B cell (primary cell): ENCODE measurements at regions not wholly inside any gene's neighbourhood (a gene's known extent, or its start where the extent isn't known, plus 50 kb on each side); places are given as distances from the start of the nearest gene placed in this dataset.

Experiments
- ATAC-seq: fragments of 200-7000 bp; cut with Tn5 transposase; one replicate; pipeline ENCODE4 v1.10.0; 2021; ENCODE audit warnings: low read depth, mild to moderate bottlenecking, moderate number of reproducible peaks, moderate library complexity
- CTCF ChIA-PET: fragments of 350-600 bp; sonication (Branson Sonifier 250); formaldehyde crosslinking; loops from one replicate; lab custom pipeline; 2021; ENCODE audit warnings: antibody characterized with exemption, inconsistent platforms; lab: Charles Lee
- POLR2A ChIA-PET: fragments of 350-600 bp; sonication (Branson Sonifier 250); formaldehyde crosslinking; loops from one replicate; lab custom pipeline; 2021; ENCODE audit warnings: antibody characterized with exemption; lab: Charles Lee
- DNase-seq: peaks from one replicate; pipeline ENCODE4 v3.0.0; 2013
- H2AFZ ChIP-seq: 2 replicates; pipeline ENCODE4 v1.6.1; 2012; ENCODE audit warnings: mild to moderate bottlenecking, low read depth, low read length; ENCODE audit not compliant: insufficient read depth, poor library complexity, severe bottlenecking
- H3K27ac ChIP-seq, 2 donors: 1 replicate in 1 of 2; 2 replicates in 1 of 2; pipeline ENCODE4 v1.5.1; 2012 to 2013; ENCODE audit warnings: low read length in 2 of 2, mild to moderate bottlenecking in 2 of 2, moderate library complexity in 1 of 2
- H3K27me3 ChIP-seq, 4 experiments: fragments of 200-600 bp in 1 of 4; sonication (generic) in 1 of 4; replicated peaks in 1 of 4; 1 replicate in 2 of 4; 2 replicates in 2 of 4; pipeline versions ENCODE4 v1.6.1 to v1.7.0; 2013 to 2016; ENCODE audit warnings: low read length in 3 of 4, mild to moderate bottlenecking in 2 of 4, mixed read lengths in 1 of 4, moderate library complexity in 1 of 4; ENCODE audit not compliant: insufficient read depth in 4 of 4, control insufficient read depth in 3 of 4; ENCODE audit errors: control extremely low read depth in 1 of 4
- H3K36me3 ChIP-seq, 2 experiments: replicated peaks in 1 of 2; 1 replicate in 1 of 2; 2 replicates in 1 of 2; pipeline versions ENCODE4 v1.6.1 to v1.7.1; 2013; ENCODE audit warnings: low read length in 1 of 2; ENCODE audit not compliant: insufficient read depth in 2 of 2, control insufficient read depth in 1 of 2; ENCODE audit errors: control extremely low read depth in 1 of 2, extremely low read depth in 1 of 2
- H3K4me1 ChIP-seq, 2 donors: fragments of 200-600 bp in 1 of 2; sonication (generic) in 1 of 2; 1 replicate in 1 of 2; 2 replicates in 1 of 2; pipeline versions ENCODE4 v1.5.1 to v1.6.1; 2013 to 2017; ENCODE audit warnings: low read length in 2 of 2; ENCODE audit not compliant: control insufficient read depth in 2 of 2, insufficient read depth in 2 of 2
- H3K4me2 ChIP-seq: replicated peaks from 2 replicates; pipeline ENCODE3; 2012; ENCODE audit warnings: mild to moderate bottlenecking, low read depth, low read length; ENCODE audit not compliant: poor library complexity, severe bottlenecking
- H3K4me3 ChIP-seq, 5 experiments: fragments of 200-600 bp in 1 of 5; sonication (generic) in 1 of 5; 1 replicate in 3 of 5; 2 replicates in 2 of 5; pipeline versions ENCODE4 v1.5.1 to v1.7.0; 2011 to 2016; ENCODE audit warnings: low read length in 4 of 5, mild to moderate bottlenecking in 4 of 5, low read depth in 2 of 5, control low read depth in 1 of 5, moderate library complexity in 1 of 5; ENCODE audit not compliant: insufficient read depth in 1 of 5; ENCODE audit errors: control extremely low read depth in 1 of 5, extremely low read depth in 1 of 5
- H3K79me2 ChIP-seq: fragments of 200-600 bp; sonication (generic); one replicate; pipeline ENCODE4 v1.6.0; 2016; ENCODE audit warnings: low read length; ENCODE audit not compliant: control insufficient read depth, insufficient read depth
- H3K9ac ChIP-seq: fragments of 200-600 bp; sonication (generic); 2 replicates; pipeline ENCODE4 v1.6.1; 2017; ENCODE audit warnings: mild to moderate bottlenecking, low read length, moderate library complexity
- H3K9me3 ChIP-seq, 3 donors: one replicate each; pipeline versions ENCODE4 v1.6.1 to v1.7.1; 2013; ENCODE audit warnings: low read length in 2 of 3; ENCODE audit not compliant: control insufficient read depth in 2 of 3, insufficient read depth in 1 of 3; ENCODE audit errors: control extremely low read depth in 1 of 3
- H4K20me1 ChIP-seq: 2 replicates; pipeline ENCODE4 v1.6.0; 2012; ENCODE audit warnings: mild to moderate bottlenecking, low read length; ENCODE audit not compliant: insufficient read depth, control insufficient read depth, poor library complexity, severe bottlenecking
- H3K27ac Mint-ChIP-seq: one replicate; pipeline ENCODE4 v1.8.0; 2021; ENCODE audit warnings: mixed read lengths
- H3K27me3 Mint-ChIP-seq: one replicate; pipeline ENCODE4 v1.8.0; 2021; ENCODE audit warnings: mixed read lengths
- H3K4me1 Mint-ChIP-seq: one replicate; pipeline ENCODE4 v1.8.0; 2021; ENCODE audit warnings: mixed read lengths
- H3K4me3 Mint-ChIP-seq: one replicate; pipeline ENCODE4 v1.8.0; 2021; ENCODE audit warnings: mixed read lengths
- H3K9me3 Mint-ChIP-seq: one replicate; pipeline ENCODE4 v1.8.0; 2022; ENCODE audit warnings: mixed read lengths; ENCODE audit not compliant: insufficient read depth
- CTCF ChIP-seq: fragments of 200-600 bp; IDR thresholded peaks from one replicate; pipeline ENCODE4 v1.8.0; 2022; ENCODE audit warnings: antibody characterized with exemption, mild to moderate bottlenecking
- EZH2 ChIP-seq: IDR thresholded peaks from 2 replicates; pipeline ENCODE4 v1.6.1; 2012; ENCODE audit warnings: borderline replicate concordance, low read depth, mild to moderate bottlenecking, moderate library complexity, low read length; ENCODE audit not compliant: insufficient read depth, poor library complexity, severe bottlenecking
- WGBS: methylation state at CpG from one replicate; pipeline ENCODE4 v1.1.5; 2013; ENCODE audit warnings: missing lambda C conversion rate; ENCODE audit not compliant: insufficient coverage; 5-methylcytosine and 5-hydroxymethylcytosine counted together
- intact Hi-C: fragments of 100-400 bp; cut with micrococcal nuclease; formaldehyde crosslinking; loops from one replicate; pipeline ENCODE4 v1.10.0; 2022

GRCh38 chr9:99348289-99348688 lies 126.2 kb downstream of the SEC61B start:
- Mint-ChIP-seq H3K27me3 (peaks cover 4% of the 10 kb centered on the region), H3K27ac (no peak overlapping the region), H3K4me3 (no peak overlapping the region), H3K4me1 (no peaks in the 10 kb centered on the region), H3K9me3 (no peaks in the 10 kb centered on the region)
- ATAC-seq (no peak), DNase-seq (no peak)
- H3K27me3 ChIP-seq, result no peaks in the 10 kb centered on the region
- POLR2A ChIA-PET, result no interaction called here
- H3K4me1 ChIP-seq, result no peaks in the 10 kb centered on the region
- H3K9ac ChIP-seq, result no peak overlapping the region
- H3K27ac ChIP-seq, result no peak overlapping the region
- CTCF ChIA-PET, result no interaction called here
- no peaks in the 10 kb centered on the region for H3K36me3 ChIP-seq
- H3K9me3 ChIP-seq, result no peaks in the 10 kb centered on the region
- no peak for TF ChIP-seq CTCF
- no peak for TF ChIP-seq EZH2
- H3K4me2 ChIP-seq, result no peak overlapping the region
- 66% methylated on average over 2 of the region's 2 CpGs for WGBS
- no peak overlapping the region for H3K4me3 ChIP-seq
- intact Hi-C loops, result no loop called here
- H3K79me2 ChIP-seq, result no peaks in the 10 kb centered on the region
- no peak overlapping the region for H2AFZ ChIP-seq
- no peaks in the 10 kb centered on the region for H4K20me1 ChIP-seq

- peaks cover 1% of the 10 kb centered on the region for H3K27me3 Mint-ChIP-seq
- H3K4me3 Mint-ChIP-seq, result no peak overlapping the region
- TF ChIP-seq CTCF, result no peak
- no peak for TF ChIP-seq EZH2
Measured at GRCh38 chr9:99349870-99350269, 127.8 kb downstream of the SEC61B start.

More at GRCh38 chr9:99349870-99350269, 127.8 kb downstream of the SEC61B start:
- Histone ChIP-seq H3K4me3 (no peak overlapping the region), H4K20me1 (no peaks in the 10 kb centered on the region), H3K4me1 (no peaks in the 10 kb centered on the region), H3K4me2 (no peak overlapping the region), H3K79me2 (no peaks in the 10 kb centered on the region), H2AFZ (no peak overlapping the region), H3K36me3 (no peaks in the 10 kb centered on the region), H3K9me3 (no peaks in the 10 kb centered on the region), H3K9ac (no peak overlapping the region), H3K27ac (no peak overlapping the region), H3K27me3 (no peaks in the 10 kb centered on the region)
- POLR2A ChIA-PET, result no interaction called here
- intact Hi-C loops, result no loop called here
- DNase-seq, result no peak
- WGBS, result no CpG with 5 or more reads among the region's 2 CpGs
- CTCF ChIA-PET, result no interaction called here
- H3K4me1 Mint-ChIP-seq, result no peaks in the 10 kb centered on the region
- no peak for ATAC-seq
- H3K9me3 Mint-ChIP-seq, result no peaks in the 10 kb centered on the region
- no peak overlapping the region for H3K27ac Mint-ChIP-seq
